Endothelial cell of umbilical vein (primary cell): ENCODE measurements at regions not wholly inside any gene's neighbourhood (a gene's known extent, or its start where the extent isn't known, plus 50 kb on each side); places are given as distances from the start of the nearest gene placed in this dataset.

ENCODE experiments used
- MYC ChIP-seq: IDR thresholded peaks from one replicate; pipeline ENCODE4 v1.6.1; 2011; ENCODE audit warnings: mild to moderate bottlenecking, low read depth, low read length
- POLR2A ChIP-seq: IDR thresholded peaks from 2 replicates; pipeline ENCODE4 v1.6.1; 2012; ENCODE audit warnings: low read depth, mild to moderate bottlenecking, control low read depth, low read length

- TF ChIP-seq POLR2A = no peak
- no peak for TF ChIP-seq MYC
These were observed 91.1 kb upstream of the ACTRT2 start for GRCh38 chr1:2930016-2930815.
